NCI-H187 treated with DMSO at 0.1 percent for 48 hours (cell line): ENCODE measurements at regions not wholly inside any gene's neighbourhood (a gene's known extent, or its start where the extent isn't known, plus 50 kb on each side); places are given as distances from the start of the nearest gene placed in this dataset.
"Not testable (repeated sequence)": the region's sequence is repeated elsewhere in the genome, so short reads cannot be mapped to it uniquely, and the experiment has no call there.

Experiments used
- DNase-seq: peaks from one replicate; lab custom pipeline; 2025; lab: John Stamatoyannopoulos, UW

DNA sequence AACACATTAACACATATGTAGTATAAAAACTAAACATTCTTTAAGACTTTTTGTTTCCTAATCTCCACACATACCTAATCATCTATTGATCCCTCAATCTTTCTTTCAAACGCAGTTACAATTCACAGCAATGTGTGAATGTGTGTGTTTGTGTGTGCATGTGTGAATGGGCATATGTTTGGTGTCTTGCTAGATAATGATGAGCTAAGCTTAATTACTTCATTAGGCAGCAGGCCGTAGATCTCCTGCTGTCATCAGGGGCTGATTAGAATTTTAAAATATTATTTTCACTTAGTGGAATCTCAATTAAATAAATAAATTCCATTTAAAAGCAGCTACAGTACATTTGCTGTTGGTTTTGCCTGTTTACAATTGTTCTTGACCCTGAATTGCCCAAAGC lies 187.8 kb upstream of the LHX8 start:
- DNase-seq: no peak

DNA sequence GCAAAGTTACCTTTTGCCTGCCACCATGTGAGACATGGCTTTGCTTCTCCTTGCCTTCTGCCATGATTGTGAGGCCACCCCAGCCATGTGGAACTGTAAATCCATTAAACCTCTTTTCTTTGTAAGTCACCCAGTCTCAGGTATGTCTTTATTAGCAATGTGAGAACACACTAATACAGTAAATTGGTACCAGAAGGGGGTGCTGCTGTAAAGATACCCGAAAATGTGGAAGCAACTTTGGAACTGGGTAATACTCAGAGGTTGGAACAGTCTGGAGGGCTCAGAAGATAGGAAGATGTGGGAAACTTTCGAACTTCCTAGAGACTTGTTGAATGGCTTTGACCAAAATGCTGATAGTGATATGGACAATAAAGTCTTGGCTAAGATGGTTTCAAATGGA lies 184.8 kb upstream of the LHX8 start:
- DNase-seq: not testable (repeated sequence)

- DNase-seq: not testable (repeated sequence)
Observed at GRCh38 chr1:74951981-74952380, 182.2 kb upstream of the LHX8 start.

DNA sequence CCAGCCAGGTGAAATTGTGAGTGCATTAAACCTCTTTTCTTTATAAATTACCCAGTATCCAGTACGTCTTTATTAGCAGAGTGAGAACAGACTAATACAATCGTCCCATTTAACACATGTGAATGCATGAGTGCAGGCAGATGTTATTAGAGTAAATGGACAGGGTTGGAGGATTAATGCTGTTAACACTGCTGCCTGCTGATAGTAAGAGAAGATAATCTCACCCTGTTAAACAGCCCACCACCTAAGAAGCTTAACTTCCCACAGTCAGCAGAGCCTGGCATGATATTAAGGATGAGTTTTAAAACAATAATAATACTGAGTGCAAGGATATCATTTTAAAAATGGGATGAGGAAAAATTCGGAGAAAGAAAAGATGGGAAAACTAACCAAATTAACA lies 181.4 kb upstream of the LHX8 start:
- DNase-seq: no peak

GRCh38 chr1:74953622-74954021 lies 180.6 kb upstream of the LHX8 start:
- no peak for DNase-seq

GRCh38 chr1:74963120-74963519 lies 171.1 kb upstream of the LHX8 start:
- no peak for DNase-seq

GRCh38 chr1:74964508-74965102 lies 169.6 kb upstream of the LHX8 start:
- peak; percentile 81 for DNase-seq

GRCh38 chr1:74969566-74970135 lies 164.5 kb upstream of the LHX8 start:
- DNase-seq: no peak

GRCh38 chr1:74971982-74972381 lies 162.2 kb upstream of the LHX8 start:
- DNase-seq: no peak

- DNase-seq: no peak
Observed at GRCh38 chr1:74976491-74976890, 157.7 kb upstream of the LHX8 start.

GRCh38 chr1:74992448-74992847 lies 141.7 kb upstream of the LHX8 start:
- not testable (repeated sequence) for DNase-seq

- no peak for DNase-seq
Observed at GRCh38 chr1:74995821-74996220, 138.4 kb upstream of the LHX8 start.

DNA sequence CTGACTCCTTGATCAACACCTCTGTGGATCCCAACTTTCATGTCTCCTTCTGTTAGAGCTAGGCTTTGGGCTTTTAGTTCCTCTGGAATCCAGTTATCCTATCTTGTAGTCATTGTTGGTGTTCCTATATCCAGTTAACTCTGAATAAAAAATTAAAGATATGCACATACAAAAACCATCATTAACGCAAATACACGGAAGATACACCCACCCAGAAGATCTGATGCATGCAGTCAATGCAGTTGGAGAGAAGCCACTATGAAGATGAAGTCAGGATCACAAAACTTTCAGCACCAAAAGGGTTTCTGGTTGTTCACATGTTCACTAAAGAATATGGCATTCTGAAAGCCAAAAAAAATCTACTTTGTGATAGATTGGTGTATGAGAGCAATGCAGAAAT lies 123.6 kb upstream of the LHX8 start:
- no peak for DNase-seq

- DNase-seq: no peak
Observed at GRCh38 chr1:75014250-75014649, 119.9 kb upstream of the LHX8 start.

GRCh38 chr1:75023005-75023404 lies 111.2 kb upstream of the LHX8 start:
- no peak for DNase-seq

- no peak for DNase-seq
Observed at GRCh38 chr1:75034376-75034775, 99.8 kb upstream of the LHX8 start.

- DNase-seq: no peak
Observed at GRCh38 chr1:75035536-75035935, 98.7 kb upstream of the LHX8 start.

DNA sequence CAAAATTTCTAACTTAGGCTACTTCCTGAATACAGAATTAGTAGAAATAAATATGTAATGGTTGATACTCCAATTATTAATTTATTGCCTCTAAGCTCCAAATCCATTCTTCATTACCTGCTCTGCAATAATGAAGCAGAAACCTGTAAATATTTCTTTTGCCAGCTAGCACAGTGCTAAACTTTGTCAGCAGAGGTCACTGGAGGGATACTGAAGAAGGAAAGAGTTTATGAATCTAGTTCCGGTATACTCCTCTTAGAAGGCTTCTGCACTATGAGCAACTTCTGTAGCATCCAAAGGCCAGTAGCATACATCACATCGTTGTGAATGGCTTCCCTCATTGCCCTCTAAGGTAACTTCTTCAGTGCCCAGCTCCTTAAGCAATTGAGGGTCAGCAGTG lies 81.0 kb upstream of the LHX8 start:
- no peak for DNase-seq

GRCh38 chr1:75058424-75058823 lies 75.8 kb upstream of the LHX8 start:
- DNase-seq: no peak

- DNase-seq: no peak
Observed at GRCh38 chr1:75062111-75062510, 72.1 kb upstream of the LHX8 start.

GRCh38 chr1:75067975-75068374 lies 66.2 kb upstream of the LHX8 start:
- no peak for DNase-seq

DNA sequence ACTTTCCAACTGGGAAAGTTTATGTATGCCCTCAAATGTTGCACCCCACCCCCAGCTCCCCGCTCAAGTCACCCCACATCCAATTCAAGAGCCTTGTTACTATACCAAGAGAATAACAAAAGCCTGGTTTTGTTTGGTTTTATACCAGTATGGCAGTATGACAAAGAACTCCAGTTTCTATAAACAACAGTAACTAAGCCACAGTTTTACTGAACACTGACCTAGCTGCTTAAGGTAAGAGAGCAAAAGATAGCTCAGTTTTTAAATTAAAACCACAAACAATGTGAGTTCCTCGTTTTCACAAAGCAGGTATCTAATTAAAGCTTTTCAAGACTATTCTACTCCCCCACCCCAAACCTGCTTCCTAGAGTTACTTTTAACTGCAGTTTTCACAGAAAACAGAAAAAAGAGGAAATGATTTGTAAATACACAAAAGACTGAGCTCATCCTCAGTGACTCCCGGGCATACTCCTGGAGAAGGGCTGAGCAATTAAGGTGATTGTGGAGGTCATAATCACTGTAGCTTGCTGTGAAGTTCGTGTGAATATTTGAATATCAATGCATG lies 59.3 kb upstream of the LHX8 start:
- DNase-seq: no peak

DNA sequence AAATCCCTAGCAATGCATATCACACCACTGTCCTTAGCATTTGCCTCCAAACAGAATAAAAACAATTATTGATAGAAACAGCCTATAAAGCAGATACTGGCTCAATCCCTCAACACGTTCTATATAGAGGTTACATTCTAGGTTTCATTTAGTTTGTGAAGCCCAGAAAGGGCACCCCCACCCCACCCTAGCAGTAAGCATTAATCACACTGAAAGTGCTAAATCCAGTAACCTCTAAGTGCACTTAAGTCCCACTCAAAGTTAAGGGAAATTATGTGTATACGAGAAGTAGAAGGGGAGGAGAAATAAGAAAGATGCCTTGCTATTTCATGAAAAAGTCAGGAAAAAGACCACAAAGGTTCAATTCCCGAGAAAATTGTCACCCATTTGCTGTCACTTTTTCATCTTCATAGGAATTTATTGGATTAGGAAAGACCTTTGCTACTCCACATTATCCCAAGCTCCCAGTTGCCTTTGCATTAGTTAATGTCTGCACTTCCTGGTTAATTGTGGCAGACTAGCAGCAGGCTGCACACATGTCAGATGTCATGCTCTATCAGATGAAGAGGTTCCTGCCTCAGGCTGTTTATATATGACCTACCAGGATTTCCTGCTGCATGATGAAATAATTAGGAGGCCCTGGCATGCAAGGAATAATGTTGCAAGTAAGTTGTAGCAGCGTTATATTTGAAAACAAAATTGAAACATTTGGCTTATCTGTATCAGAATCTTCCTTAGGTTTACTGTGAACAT lies 54.5 kb upstream of the LHX8 start:
- peak; percentile 45 for DNase-seq
